ENCODE measurements at regions not wholly inside any gene's neighbourhood (a gene's known extent, or its start where the extent isn't known, plus 50 kb on each side); places are given as distances from the start of the nearest gene placed in this dataset.

DNA sequence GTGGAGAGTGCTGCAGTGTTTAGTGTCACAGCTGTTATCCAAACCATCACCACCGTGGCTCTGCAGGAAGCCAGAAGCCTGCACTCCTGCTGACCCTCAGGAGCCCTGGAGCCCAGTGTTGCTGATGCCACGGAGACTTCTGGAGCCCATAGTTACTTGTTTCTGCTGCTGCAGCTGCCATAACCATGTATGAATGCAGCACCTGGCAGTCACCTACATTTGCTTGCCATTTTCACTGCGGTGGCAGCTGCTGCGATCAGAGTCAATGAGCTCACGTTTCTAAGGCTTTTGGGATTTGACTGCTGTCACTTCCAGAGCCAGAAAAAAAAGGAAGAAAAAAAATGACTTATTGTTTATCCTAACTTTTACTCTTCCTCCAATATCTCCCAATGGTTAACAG is 299.2 kb upstream of the THRB start:
- TF ChIP-seq, protein P1, sequence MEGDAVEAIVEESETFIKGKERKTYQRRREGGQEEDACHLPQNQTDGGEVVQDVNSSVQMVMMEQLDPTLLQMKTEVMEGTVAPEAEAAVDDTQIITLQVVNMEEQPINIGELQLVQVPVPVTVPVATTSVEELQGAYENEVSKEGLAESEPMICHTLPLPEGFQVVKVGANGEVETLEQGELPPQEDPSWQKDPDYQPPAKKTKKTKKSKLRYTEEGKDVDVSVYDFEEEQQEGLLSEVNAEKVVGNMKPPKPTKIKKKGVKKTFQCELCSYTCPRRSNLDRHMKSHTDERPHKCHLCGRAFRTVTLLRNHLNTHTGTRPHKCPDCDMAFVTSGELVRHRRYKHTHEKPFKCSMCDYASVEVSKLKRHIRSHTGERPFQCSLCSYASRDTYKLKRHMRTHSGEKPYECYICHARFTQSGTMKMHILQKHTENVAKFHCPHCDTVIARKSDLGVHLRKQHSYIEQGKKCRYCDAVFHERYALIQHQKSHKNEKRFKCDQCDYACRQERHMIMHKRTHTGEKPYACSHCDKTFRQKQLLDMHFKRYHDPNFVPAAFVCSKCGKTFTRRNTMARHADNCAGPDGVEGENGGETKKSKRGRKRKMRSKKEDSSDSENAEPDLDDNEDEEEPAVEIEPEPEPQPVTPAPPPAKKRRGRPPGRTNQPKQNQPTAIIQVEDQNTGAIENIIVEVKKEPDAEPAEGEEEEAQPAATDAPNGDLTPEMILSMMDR (conservative IDR thresholded peaks at IDR 0.05): no peak
- TF ChIP-seq EZH2 (IDR thresholded peaks at IDR 0.05; ENCODE audit: low read depth): no peak

Data from PC-9 (cell line).